GM12874 (cell line): ENCODE measurements at regions not wholly inside any gene's neighbourhood (a gene's known extent, or its start where the extent isn't known, plus 50 kb on each side); places are given as distances from the start of the nearest gene placed in this dataset.

Source experiments
- TF ChIP-seq, protein P1 (sequence below): IDR thresholded peaks from 2 replicates; pipeline ENCODE4 v1.5.1; 2011; ENCODE audit warnings: low read depth, mild to moderate bottlenecking, control low read depth, low read length, moderate library complexity; ENCODE audit not compliant: insufficient read depth

DNA sequence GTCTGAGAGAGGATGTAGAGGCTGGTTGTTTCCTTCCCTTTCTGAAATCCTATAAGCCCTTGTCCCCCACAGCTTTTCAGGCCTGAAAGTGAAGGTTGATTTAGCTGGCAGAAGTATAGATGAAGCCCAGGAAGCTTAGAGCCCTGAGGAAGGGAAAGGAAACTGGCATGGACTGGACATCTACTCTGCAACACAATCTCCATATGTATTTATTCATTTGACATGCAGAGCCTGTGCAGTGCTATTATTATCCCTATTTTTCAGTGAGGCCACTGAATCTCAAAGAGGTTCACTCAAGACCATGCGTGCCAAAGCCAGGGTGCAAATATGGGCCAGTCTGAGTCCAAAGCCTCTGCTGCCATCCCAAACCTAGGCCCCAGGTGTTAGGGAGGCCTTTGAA lies 78.5 kb upstream of the KCND3 start:
- TF ChIP-seq, protein P1, sequence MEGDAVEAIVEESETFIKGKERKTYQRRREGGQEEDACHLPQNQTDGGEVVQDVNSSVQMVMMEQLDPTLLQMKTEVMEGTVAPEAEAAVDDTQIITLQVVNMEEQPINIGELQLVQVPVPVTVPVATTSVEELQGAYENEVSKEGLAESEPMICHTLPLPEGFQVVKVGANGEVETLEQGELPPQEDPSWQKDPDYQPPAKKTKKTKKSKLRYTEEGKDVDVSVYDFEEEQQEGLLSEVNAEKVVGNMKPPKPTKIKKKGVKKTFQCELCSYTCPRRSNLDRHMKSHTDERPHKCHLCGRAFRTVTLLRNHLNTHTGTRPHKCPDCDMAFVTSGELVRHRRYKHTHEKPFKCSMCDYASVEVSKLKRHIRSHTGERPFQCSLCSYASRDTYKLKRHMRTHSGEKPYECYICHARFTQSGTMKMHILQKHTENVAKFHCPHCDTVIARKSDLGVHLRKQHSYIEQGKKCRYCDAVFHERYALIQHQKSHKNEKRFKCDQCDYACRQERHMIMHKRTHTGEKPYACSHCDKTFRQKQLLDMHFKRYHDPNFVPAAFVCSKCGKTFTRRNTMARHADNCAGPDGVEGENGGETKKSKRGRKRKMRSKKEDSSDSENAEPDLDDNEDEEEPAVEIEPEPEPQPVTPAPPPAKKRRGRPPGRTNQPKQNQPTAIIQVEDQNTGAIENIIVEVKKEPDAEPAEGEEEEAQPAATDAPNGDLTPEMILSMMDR: no peak

DNA sequence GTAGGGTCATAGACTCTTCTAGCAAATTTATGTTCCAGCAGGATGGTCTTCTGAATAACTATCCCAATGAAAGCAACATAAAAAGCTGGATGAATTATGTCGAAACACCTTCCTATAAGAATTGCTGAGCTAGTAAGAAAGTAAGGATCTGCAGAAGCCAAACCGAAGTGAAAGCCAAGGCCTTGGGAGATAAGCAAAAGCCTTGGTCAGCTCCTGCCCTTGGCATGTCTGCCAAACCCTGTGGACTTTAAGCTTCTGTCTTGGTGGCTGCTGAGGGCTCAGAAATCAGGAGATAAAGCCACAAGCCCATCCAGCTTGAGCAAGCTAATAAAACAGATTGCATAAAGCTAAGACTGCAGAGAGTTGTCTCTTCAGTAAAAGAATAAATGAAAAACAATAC lies 81.2 kb upstream of the KCND3 start:
- TF ChIP-seq, protein P1: no peak

DNA sequence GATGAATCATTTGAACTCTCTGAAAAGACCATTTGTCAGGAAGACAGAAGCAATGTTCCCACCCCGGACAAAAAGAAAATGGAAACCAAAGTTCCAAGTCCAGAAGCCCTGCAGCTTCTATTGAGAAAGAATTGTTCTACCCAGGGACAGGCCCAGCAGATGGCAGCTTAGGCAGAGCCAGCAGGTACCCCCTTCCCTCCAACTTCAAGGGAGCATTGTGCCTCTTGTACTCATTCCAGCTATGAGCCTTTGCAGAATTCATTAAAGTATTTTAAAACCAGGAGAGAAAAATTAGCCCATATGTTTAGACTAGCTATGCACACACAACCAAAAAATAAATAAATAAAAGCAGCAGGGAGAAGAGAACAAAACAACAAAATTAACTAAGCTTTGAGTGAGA lies 85.2 kb upstream of the KCND3 start:
- TF ChIP-seq, protein P1: no peak

DNA sequence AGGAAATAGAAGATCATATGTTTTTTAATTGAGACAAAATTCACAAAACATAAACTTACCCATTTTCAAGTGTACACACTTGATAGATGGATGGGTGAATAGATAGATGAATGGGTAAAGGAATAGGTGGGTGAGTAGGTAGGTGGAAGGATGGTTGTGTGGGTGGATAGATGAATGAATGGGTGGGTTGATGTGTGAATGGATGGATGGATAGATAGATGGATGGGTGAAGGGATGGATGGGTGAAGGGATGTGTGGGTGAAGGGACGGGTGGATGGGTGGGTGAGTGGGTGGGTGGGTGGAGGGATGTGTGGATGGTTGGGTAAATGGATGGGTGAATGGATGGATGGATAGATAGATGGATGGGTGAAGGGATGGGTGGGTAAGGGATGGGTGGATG lies 86.1 kb upstream of the KCND3 start:
- TF ChIP-seq, protein P1: no peak

DNA sequence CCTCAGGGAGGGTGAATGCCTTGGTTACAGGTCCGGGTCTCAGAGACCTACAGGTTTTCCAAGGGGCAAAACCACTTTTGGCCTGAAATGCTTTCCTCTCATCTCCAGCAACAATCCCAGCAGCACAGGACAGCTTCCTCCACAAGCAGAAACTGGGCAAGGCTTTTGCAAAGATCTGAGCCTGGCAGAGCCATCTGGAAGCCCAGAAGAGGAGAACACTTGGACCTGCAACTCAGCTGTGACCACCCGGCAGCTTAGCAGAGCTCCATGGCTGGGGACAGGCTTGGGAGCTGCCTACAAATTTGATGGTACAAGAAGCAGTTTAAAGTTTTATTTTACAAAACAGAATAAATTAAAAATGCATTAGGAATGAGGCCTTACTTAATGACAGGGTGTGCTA lies 90.0 kb upstream of the KCND3 start:
- TF ChIP-seq, protein P1: no peak

DNA sequence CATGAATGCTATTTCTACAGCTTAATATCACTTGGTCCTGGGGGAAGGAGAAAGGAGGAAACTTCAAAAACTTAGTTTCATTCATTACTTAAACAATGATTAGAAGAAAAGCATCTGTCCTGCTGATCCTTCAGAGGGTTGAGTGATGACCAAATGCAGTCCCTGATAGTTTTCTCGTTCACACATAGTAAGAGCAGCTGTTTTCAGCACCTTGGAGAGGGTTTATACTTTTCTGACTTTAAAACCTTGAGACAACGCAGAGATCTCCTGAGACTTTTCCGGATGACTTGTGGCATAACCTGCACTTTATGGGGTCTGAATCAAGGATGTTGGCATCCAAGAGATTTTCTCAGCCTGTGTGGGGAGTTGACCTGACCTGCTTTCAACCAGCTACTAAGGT lies 94.0 kb upstream of the KCND3 start:
- TF ChIP-seq, protein P1: no peak

DNA sequence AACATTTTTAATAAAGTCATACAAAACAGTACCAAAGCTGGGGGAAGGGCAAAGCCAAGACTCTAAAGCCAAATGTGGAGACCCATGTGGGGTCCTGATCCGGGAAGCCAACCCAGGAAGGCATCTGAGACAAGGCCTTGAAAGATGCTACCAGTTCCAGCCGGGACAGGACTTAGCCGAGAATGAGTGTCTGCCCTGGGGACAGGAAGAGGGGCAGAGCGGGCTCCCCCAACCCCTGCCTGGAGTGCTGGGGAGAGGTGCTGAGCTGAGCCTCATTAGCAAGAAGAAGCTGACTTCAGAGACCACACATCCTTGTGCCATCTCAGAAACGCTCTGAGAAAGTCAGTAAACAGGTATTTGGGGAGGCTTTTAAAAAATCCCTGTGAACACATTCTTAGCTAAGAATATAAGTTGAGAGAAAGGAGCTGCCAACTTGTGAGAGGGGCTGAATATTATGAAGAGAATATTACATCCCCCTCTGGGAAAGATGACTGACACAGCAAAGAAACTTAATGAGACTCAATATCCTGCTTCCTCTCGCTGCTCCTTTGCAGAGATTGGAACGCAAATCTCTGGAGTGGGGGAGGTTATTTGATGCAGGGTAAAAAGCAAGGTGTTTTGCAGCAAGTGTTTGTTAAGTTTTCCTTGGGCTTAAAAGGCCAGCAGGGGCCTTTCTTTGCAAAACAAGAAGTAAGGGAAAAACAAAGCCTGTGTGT lies 103.3 kb upstream of the KCND3 start:
- TF ChIP-seq, protein P1: no peak
